ENCODE measurements at regions not wholly inside any gene's neighbourhood (a gene's known extent, or its start where the extent isn't known, plus 50 kb on each side); places are given as distances from the start of the nearest gene placed in this dataset.

- Histone ChIP-seq H3K27me3 (replicated peaks; ENCODE audit: insufficient read depth, low read depth, low read length, poor library complexity) (peaks cover 3% of the 10 kb centered on the region), H3K4me1 (ENCODE audit: insufficient read depth, low read length, poor library complexity, severe bottlenecking) (no peaks in the 10 kb centered on the region), H3K36me3 (ENCODE audit: insufficient read depth, low read length, poor library complexity, severe bottlenecking) (no peaks in the 10 kb centered on the region), H3K9me3 (ENCODE audit: low read depth, low read length, poor library complexity, severe bottlenecking) (no peaks in the 10 kb centered on the region), H3K27ac (ENCODE audit: low read depth, low read length, poor library complexity, severe bottlenecking) (no peak overlapping the region), H3K4me3 (ENCODE audit: low read depth, low read length, poor library complexity, severe bottlenecking) (no peak overlapping the region)
- TF ChIP-seq EZH2 (IDR thresholded peaks at IDR 0.05; ENCODE audit: borderline replicate concordance, low read depth, low read length, poor library complexity, severe bottlenecking) = no peak
- TF ChIP-seq, protein P1, sequence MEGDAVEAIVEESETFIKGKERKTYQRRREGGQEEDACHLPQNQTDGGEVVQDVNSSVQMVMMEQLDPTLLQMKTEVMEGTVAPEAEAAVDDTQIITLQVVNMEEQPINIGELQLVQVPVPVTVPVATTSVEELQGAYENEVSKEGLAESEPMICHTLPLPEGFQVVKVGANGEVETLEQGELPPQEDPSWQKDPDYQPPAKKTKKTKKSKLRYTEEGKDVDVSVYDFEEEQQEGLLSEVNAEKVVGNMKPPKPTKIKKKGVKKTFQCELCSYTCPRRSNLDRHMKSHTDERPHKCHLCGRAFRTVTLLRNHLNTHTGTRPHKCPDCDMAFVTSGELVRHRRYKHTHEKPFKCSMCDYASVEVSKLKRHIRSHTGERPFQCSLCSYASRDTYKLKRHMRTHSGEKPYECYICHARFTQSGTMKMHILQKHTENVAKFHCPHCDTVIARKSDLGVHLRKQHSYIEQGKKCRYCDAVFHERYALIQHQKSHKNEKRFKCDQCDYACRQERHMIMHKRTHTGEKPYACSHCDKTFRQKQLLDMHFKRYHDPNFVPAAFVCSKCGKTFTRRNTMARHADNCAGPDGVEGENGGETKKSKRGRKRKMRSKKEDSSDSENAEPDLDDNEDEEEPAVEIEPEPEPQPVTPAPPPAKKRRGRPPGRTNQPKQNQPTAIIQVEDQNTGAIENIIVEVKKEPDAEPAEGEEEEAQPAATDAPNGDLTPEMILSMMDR (conservative IDR thresholded peaks at IDR 0.05; ENCODE audit: low read depth, low read length) = no peak
- ChIA-PET POLR2A (ENCODE audit: low non-redundant PET) (no interaction called here), CTCF (no interaction called here)
- DNase-seq (ENCODE audit: low spot score) = no peak
- intact Hi-C loops (cut with micrococcal nuclease; ENCODE audit: unreplicated experiment) = no loop called here
- no TSS peak for BruUV-seq (replicated peaks)
Measured at GRCh38 chr5:171588046-171588445, 168.6 kb downstream of the FGF18 start.

DNA sequence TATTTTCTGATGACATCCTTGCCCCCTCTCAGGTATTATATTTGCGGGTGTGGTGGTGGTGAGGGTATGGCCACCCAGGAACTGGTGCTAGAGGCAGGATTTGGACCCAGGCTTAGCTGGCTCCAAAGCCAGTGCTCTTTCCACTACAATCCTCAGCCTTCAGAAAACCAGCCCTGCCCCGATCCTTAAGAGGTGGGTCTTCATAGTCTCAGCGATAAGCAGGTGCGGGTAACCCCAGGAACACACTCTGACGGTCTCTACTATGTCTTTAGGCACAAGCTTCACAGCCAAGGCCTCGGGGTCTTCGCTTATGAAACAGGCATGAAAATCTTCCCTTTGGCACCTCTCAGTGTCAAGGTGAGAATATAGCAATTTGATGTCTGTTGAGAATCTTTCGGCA is 169.3 kb downstream of the FGF18 start:
- DNase-seq (ENCODE audit: low spot score) = no peak

GRCh38 chr5:171589461-171589860 is 170.0 kb downstream of the FGF18 start:
- DNase-seq (ENCODE audit: low spot score) = no peak
- intact Hi-C loops (cut with micrococcal nuclease; ENCODE audit: unreplicated experiment) = no loop called here
- BruUV-seq (replicated peaks) = no TSS peak
- ChIA-PET CTCF (no interaction called here), POLR2A (ENCODE audit: low non-redundant PET) (no interaction called here)
- H3K4me3 ChIP-seq (ENCODE audit: low read depth, low read length, poor library complexity, severe bottlenecking) = no peak overlapping the region
- H3K27me3 ChIP-seq (replicated peaks; ENCODE audit: insufficient read depth, low read depth, low read length, poor library complexity) = peaks cover 3% of the 10 kb centered on the region
- no peak for TF ChIP-seq EZH2 (IDR thresholded peaks at IDR 0.05; ENCODE audit: borderline replicate concordance, low read depth, low read length, poor library complexity, severe bottlenecking)
- TF ChIP-seq, protein P1 (conservative IDR thresholded peaks at IDR 0.05; ENCODE audit: low read depth, low read length) = no peak
- H3K4me1 ChIP-seq (ENCODE audit: insufficient read depth, low read length, poor library complexity, severe bottlenecking) = no peaks in the 10 kb centered on the region
- no peak overlapping the region for H3K27ac ChIP-seq (ENCODE audit: low read depth, low read length, poor library complexity, severe bottlenecking)
- H3K36me3 ChIP-seq (ENCODE audit: insufficient read depth, low read length, poor library complexity, severe bottlenecking) = no peaks in the 10 kb centered on the region
- H3K9me3 ChIP-seq (ENCODE audit: low read depth, low read length, poor library complexity, severe bottlenecking) = no peaks in the 10 kb centered on the region

More for the DNA sequence above, 169.3 kb downstream of the FGF18 start:
- CTCF ChIA-PET = no interaction called here
- POLR2A ChIA-PET (ENCODE audit: low non-redundant PET) = no interaction called here
- Histone ChIP-seq H3K9me3 (ENCODE audit: low read depth, low read length, poor library complexity, severe bottlenecking) (no peaks in the 10 kb centered on the region), H3K4me1 (ENCODE audit: insufficient read depth, low read length, poor library complexity, severe bottlenecking) (no peaks in the 10 kb centered on the region), H3K4me3 (ENCODE audit: low read depth, low read length, poor library complexity, severe bottlenecking) (no peak overlapping the region), H3K36me3 (ENCODE audit: insufficient read depth, low read length, poor library complexity, severe bottlenecking) (no peaks in the 10 kb centered on the region), H3K27me3 (replicated peaks; ENCODE audit: insufficient read depth, low read depth, low read length, poor library complexity) (peaks cover 3% of the 10 kb centered on the region), H3K27ac (ENCODE audit: low read depth, low read length, poor library complexity, severe bottlenecking) (no peak overlapping the region)
- TF ChIP-seq, protein P1 (conservative IDR thresholded peaks at IDR 0.05; ENCODE audit: low read depth, low read length) = no peak
- no peak for TF ChIP-seq EZH2 (IDR thresholded peaks at IDR 0.05; ENCODE audit: borderline replicate concordance, low read depth, low read length, poor library complexity, severe bottlenecking)
- no TSS peak for BruUV-seq (replicated peaks)
- intact Hi-C loops (cut with micrococcal nuclease; ENCODE audit: unreplicated experiment) = no loop called here

All from A673 (cell line).